Muscle of arm (tissue), 1 donor: ENCODE measurements at regions not wholly inside any gene's neighbourhood (a gene's known extent, or its start where the extent isn't known, plus 50 kb on each side); places are given as distances from the start of the nearest gene placed in this dataset.

Experiments used
- DNase-seq: peaks from one replicate; pipeline ENCODE4 v3.0.0-alpha.2; 2013

- DNase-seq: no peak
Observed at GRCh38 chr13:84446972-84447639, 564.8 kb upstream of the SLITRK1 start.

- no peak for DNase-seq
Observed at GRCh38 chr13:84445776-84446175, 563.5 kb upstream of the SLITRK1 start.

GRCh38 chr13:84443463-84443862 lies 561.2 kb upstream of the SLITRK1 start:
- no peak for DNase-seq

- DNase-seq: no peak
Observed at GRCh38 chr13:84439108-84439507, 556.8 kb upstream of the SLITRK1 start.

- DNase-seq: no peak
Observed at GRCh38 chr13:84433024-84433423, 550.8 kb upstream of the SLITRK1 start.

- DNase-seq: no peak
Observed at GRCh38 chr13:84431646-84432045, 549.4 kb upstream of the SLITRK1 start.

- DNase-seq: no peak
Observed at GRCh38 chr13:84430446-84430845, 548.2 kb upstream of the SLITRK1 start.

- no peak for DNase-seq
Observed at GRCh38 chr13:84430015-84430414, 547.7 kb upstream of the SLITRK1 start.

- DNase-seq: no peak
Observed at GRCh38 chr13:84418041-84418440, 535.8 kb upstream of the SLITRK1 start.

GRCh38 chr13:84417416-84417815 lies 535.1 kb upstream of the SLITRK1 start:
- no peak for DNase-seq

GRCh38 chr13:84413016-84413415 lies 530.7 kb upstream of the SLITRK1 start:
- DNase-seq: no peak

- DNase-seq: no peak
Observed at GRCh38 chr13:84405286-84405685, 523.0 kb upstream of the SLITRK1 start.

GRCh38 chr13:84400706-84401105 lies 518.4 kb upstream of the SLITRK1 start:
- DNase-seq: no peak

GRCh38 chr13:84399320-84400085 lies 517.2 kb upstream of the SLITRK1 start:
- DNase-seq: no peak

GRCh38 chr13:84393981-84394625 lies 511.8 kb upstream of the SLITRK1 start:
- DNase-seq: no peak

- no peak for DNase-seq
Observed at GRCh38 chr13:84380866-84381265, 498.6 kb upstream of the SLITRK1 start.

- peak; percentile 63 for DNase-seq
Observed at GRCh38 chr13:84377106-84377505, 494.8 kb upstream of the SLITRK1 start.

GRCh38 chr13:84366506-84366905 lies 484.2 kb upstream of the SLITRK1 start:
- DNase-seq: no peak

GRCh38 chr13:84362777-84363176 lies 480.5 kb upstream of the SLITRK1 start:
- no peak for DNase-seq

- no peak for DNase-seq
Observed at GRCh38 chr13:84360822-84361221, 478.5 kb upstream of the SLITRK1 start.

- no peak for DNase-seq
Observed at GRCh38 chr13:84358601-84359000, 476.3 kb upstream of the SLITRK1 start.

- DNase-seq: no peak
Observed at GRCh38 chr13:84352946-84353345, 470.7 kb upstream of the SLITRK1 start.

- no peak for DNase-seq
Observed at GRCh38 chr13:84339456-84339855, 457.2 kb upstream of the SLITRK1 start.
